GM23338 (cell line): ENCODE measurements at regions not wholly inside any gene's neighbourhood (a gene's known extent, or its start where the extent isn't known, plus 50 kb on each side); places are given as distances from the start of the nearest gene placed in this dataset.
"Not testable (repeated sequence)": the region's sequence is repeated elsewhere in the genome, so short reads cannot be mapped to it uniquely, and the experiment has no call there.

Experiments used
- CREB1 ChIP-seq: fragments of 250-450 bp; sonication (Bioruptor Pico); IDR thresholded peaks from 2 replicates; pipeline ENCODE4 v1.5.0; 2020; ENCODE audit warnings: low read depth, mild to moderate bottlenecking, moderate library complexity
- CTCF ChIP-seq, 2 experiments: fragments of 200-600 bp in 1 of 2; sonication (generic) in 1 of 2; conservative IDR thresholded peaks; 2 replicates each; pipeline versions ENCODE4 v1.5.1 to v1.6.1; 2016 to 2017; ENCODE audit warnings: antibody characterized with exemption in 2 of 2, low read depth in 2 of 2, mild to moderate bottlenecking in 2 of 2, moderate library complexity in 1 of 2
- ETS1 ChIP-seq: IDR thresholded peaks from 2 replicates; pipeline ENCODE4 v1.6.1; 2016; ENCODE audit warnings: antibody characterized with exemption
- EZH2 ChIP-seq: fragments of 200-600 bp; sonication (generic); IDR thresholded peaks from one replicate; pipeline ENCODE4 v1.8.0; 2017; ENCODE audit warnings: antibody characterized with exemption, mild to moderate bottlenecking, low read depth; ENCODE audit not compliant: unreplicated experiment
- EZH2phosphoT487 ChIP-seq: fragments of 200-600 bp; sonication (generic); IDR thresholded peaks from one replicate; pipeline ENCODE4 v1.8.1; 2018; ENCODE audit warnings: antibody characterized with exemption; ENCODE audit not compliant: unreplicated experiment
- JUNB ChIP-seq: IDR thresholded peaks from one replicate; pipeline ENCODE4 v1.6.1; 2016; ENCODE audit warnings: antibody characterized with exemption; ENCODE audit not compliant: unreplicated experiment
- NANOG ChIP-seq: IDR thresholded peaks from 2 replicates; pipeline ENCODE4 v1.6.1; 2016; ENCODE audit warnings: antibody characterized with exemption, borderline replicate concordance
- POLR2AphosphoS5 ChIP-seq: IDR thresholded peaks from 2 replicates; pipeline ENCODE4 v1.6.1; 2016; ENCODE audit warnings: antibody characterized with exemption, low read depth
- REST ChIP-seq: IDR thresholded peaks from one replicate; pipeline ENCODE4 v1.6.1; 2018; ENCODE audit warnings: antibody characterized with exemption; ENCODE audit not compliant: unreplicated experiment
- STAT1 ChIP-seq: IDR thresholded peaks from one replicate; pipeline ENCODE4 v1.6.1; 2016; ENCODE audit warnings: antibody characterized with exemption; ENCODE audit not compliant: unreplicated experiment
- ZNF114 ChIP-seq: fragments of 250-450 bp; sonication (Bioruptor Pico); IDR thresholded peaks from 2 replicates; pipeline ENCODE4 v1.5.0; 2020; ENCODE audit warnings: mild to moderate bottlenecking, moderate library complexity
- ZNF331 ChIP-seq: fragments of 250-450 bp; sonication (Bioruptor Pico); IDR thresholded peaks from 2 replicates; pipeline ENCODE4 v1.5.0; 2020; ENCODE audit warnings: low read depth, mild to moderate bottlenecking, moderate library complexity
- ZNF462 ChIP-seq: fragments of 250-450 bp; sonication (Bioruptor Pico); IDR thresholded peaks from 2 replicates; pipeline ENCODE4 v1.5.0; 2020; ENCODE audit warnings: mild to moderate bottlenecking, moderate library complexity

- not testable (repeated sequence) for TF ChIP-seq CREB1 (CRISPR knock-in tag); CTCF (conservative IDR thresholded peaks at IDR 0.05; ENCODE audit: low read depth in 2 of 2); EZH2; EZH2phosphoT487; ETS1; REST; POLR2AphosphoS5; ZNF331 (CRISPR knock-in tag); JUNB; ZNF462 (CRISPR knock-in tag); STAT1; NANOG; ZNF114
Measured at GRCh38 chr10:89988361-89988760, 287.0 kb downstream of the KIF20B start.
